GM21717 (cell line): ENCODE measurements at regions not wholly inside any gene's neighbourhood (a gene's known extent, or its start where the extent isn't known, plus 50 kb on each side); places are given as distances from the start of the nearest gene placed in this dataset.

Source experiments
- ATAC-seq: cut with Tn5 transposase; IDR thresholded peaks from one replicate; pipeline ENCODE4 v1.9.1; 2021; ENCODE audit warnings: mild to moderate bottlenecking, moderate library complexity; ENCODE audit not compliant: unreplicated experiment

GRCh38 chr10:111706331-111706730 is 477.2 kb downstream of the GPAM start:
- ATAC-seq: no peak

GRCh38 chr10:111707076-111707475 is 476.5 kb downstream of the GPAM start:
- no peak for ATAC-seq

- no peak for ATAC-seq
Measured at GRCh38 chr10:111709603-111710002, 474.0 kb downstream of the GPAM start.

- no peak for ATAC-seq
Measured at GRCh38 chr10:111716032-111716431, 467.5 kb downstream of the GPAM start.

- ATAC-seq: no peak
Measured at GRCh38 chr10:111724121-111724520, 459.4 kb downstream of the GPAM start.

GRCh38 chr10:111725050-111725449 is 458.5 kb downstream of the GPAM start:
- ATAC-seq: no peak

- no peak for ATAC-seq
Measured at GRCh38 chr10:111732166-111732785, 451.3 kb downstream of the GPAM start.

- no peak for ATAC-seq
Measured at GRCh38 chr10:111739125-111739873, 444.3 kb downstream of the GPAM start.

GRCh38 chr10:111739874-111740139 is 443.8 kb downstream of the GPAM start:
- no peak for ATAC-seq

GRCh38 chr10:111745982-111746381 is 437.6 kb downstream of the GPAM start:
- ATAC-seq: no peak

- no peak for ATAC-seq
Measured at GRCh38 chr10:111747751-111748150, 435.8 kb downstream of the GPAM start.

GRCh38 chr10:111748184-111748583 is 435.4 kb downstream of the GPAM start:
- ATAC-seq: no peak

- ATAC-seq: no peak
Measured at GRCh38 chr10:111750165-111750849, 433.3 kb downstream of the GPAM start.

- no peak for ATAC-seq
Measured at GRCh38 chr10:111756217-111757061, 427.1 kb downstream of the GPAM start.

- ATAC-seq: no peak
Measured at GRCh38 chr10:111758593-111758992, 425.0 kb downstream of the GPAM start.

GRCh38 chr10:111762114-111762513 is 421.5 kb downstream of the GPAM start:
- no peak for ATAC-seq

- ATAC-seq: no peak
Measured at GRCh38 chr10:111765216-111765615, 418.3 kb downstream of the GPAM start.

- no peak for ATAC-seq
Measured at GRCh38 chr10:111766464-111766863, 417.1 kb downstream of the GPAM start.

- ATAC-seq: no peak
Measured at GRCh38 chr10:111767661-111768060, 415.9 kb downstream of the GPAM start.

- no peak for ATAC-seq
Measured at GRCh38 chr10:111773950-111774349, 409.6 kb downstream of the GPAM start.

GRCh38 chr10:111774486-111774885 is 409.1 kb downstream of the GPAM start:
- ATAC-seq: no peak
